Transverse colon (tissue), 4 donors: ENCODE measurements at regions not wholly inside any gene's neighbourhood (a gene's known extent, or its start where the extent isn't known, plus 50 kb on each side); places are given as distances from the start of the nearest gene placed in this dataset.

ENCODE experiments used
- DNase-seq: peaks from one replicate; pipeline ENCODE4 v3.0.0-alpha.2; 2019
- H3K27ac ChIP-seq, 4 donors: fragments of 200-600 bp; sonication (generic); 2 replicates each; pipeline ENCODE4 v1.5.1; 2016 to 2018; ENCODE audit warnings: inconsistent platforms in 4 of 4
- H3K27me3 ChIP-seq: fragments of 200-600 bp; sonication (generic); 2 replicates; pipeline ENCODE4 v1.5.1; 2017; ENCODE audit warnings: inconsistent platforms
- H3K36me3 ChIP-seq, 4 donors: fragments of 200-600 bp; sonication (generic); 2 replicates each; pipeline ENCODE4 v1.5.1; 2017 to 2019; ENCODE audit warnings: inconsistent platforms in 4 of 4
- H3K4me1 ChIP-seq, 4 donors: fragments of 200-600 bp; sonication (generic); 2 replicates each; pipeline ENCODE4 v1.5.1; 2017 to 2020; ENCODE audit warnings: inconsistent platforms in 4 of 4
- H3K4me3 ChIP-seq, 4 donors: fragments of 200-600 bp; sonication (generic); 1 replicate in 1 of 4; 2 replicates in 3 of 4; pipeline versions ENCODE4 v1.5.1 to v1.6.1; 2017 to 2019; ENCODE audit warnings: inconsistent platforms in 4 of 4
- H3K9me3 ChIP-seq, 2 donors: fragments of 200-600 bp; sonication (generic); 2 replicates each; pipeline ENCODE4 v1.5.1; 2017 to 2019; ENCODE audit warnings: inconsistent platforms in 2 of 2
- EP300 ChIP-seq: sonication (generic); formaldehyde crosslinking; IDR thresholded peaks from one replicate; pipeline ENCODE4 v1.6.1; 2017; ENCODE audit warnings: antibody characterized with exemption, low read depth
- POLR2A ChIP-seq: fragments of 450-650 bp; IDR thresholded peaks from one replicate; pipeline ENCODE4 v1.6.1; 2016; ENCODE audit warnings: antibody characterized with exemption, mild to moderate bottlenecking, moderate library complexity
- POLR2AphosphoS5 ChIP-seq, 3 donors: sonication (generic); formaldehyde crosslinking; IDR thresholded peaks; one replicate each; pipeline ENCODE4 v1.6.1; 2016; ENCODE audit warnings: antibody characterized with exemption in 3 of 3
- WGBS, 2 donors: methylation state at CpG; one replicate each; pipeline ENCODE4 v1.1.5; 2018; ENCODE audit warnings: low coverage in 1 of 2; 5-methylcytosine and 5-hydroxymethylcytosine counted together
- in situ Hi-C, 4 donors: fragments of 200-750 bp; cut with MboI; loops; one replicate each; pipeline versions ENCODE4 v1.15.0 to v1.15.1; 2017; ENCODE audit warnings: low sequenced_read_pairs in 3 of 4, low pct_ligation_motif_present in 1 of 4, low pct_unique_long_range_greater_than_20kb in 1 of 4
- intact Hi-C: fragments of 100-400 bp; cut with DNase I; formaldehyde crosslinking; loops from one replicate; pipeline ENCODE4 v1.15.1; 2023; ENCODE audit warnings: low total_unique reads
- TF ChIP-seq, protein P1 (sequence below), 5 experiments: fragments of 200-600 bp in 3 of 5; fragments of 450-650 bp in 2 of 5; sonication (generic) in 3 of 5; IDR thresholded peaks; 1 replicate in 2 of 5; 2 replicates in 3 of 5; pipeline ENCODE4 v1.5.1; 2016 to 2017; ENCODE audit warnings: antibody characterized with exemption in 5 of 5, inconsistent platforms in 3 of 5, mild to moderate bottlenecking in 2 of 5, moderate library complexity in 1 of 5

DNA sequence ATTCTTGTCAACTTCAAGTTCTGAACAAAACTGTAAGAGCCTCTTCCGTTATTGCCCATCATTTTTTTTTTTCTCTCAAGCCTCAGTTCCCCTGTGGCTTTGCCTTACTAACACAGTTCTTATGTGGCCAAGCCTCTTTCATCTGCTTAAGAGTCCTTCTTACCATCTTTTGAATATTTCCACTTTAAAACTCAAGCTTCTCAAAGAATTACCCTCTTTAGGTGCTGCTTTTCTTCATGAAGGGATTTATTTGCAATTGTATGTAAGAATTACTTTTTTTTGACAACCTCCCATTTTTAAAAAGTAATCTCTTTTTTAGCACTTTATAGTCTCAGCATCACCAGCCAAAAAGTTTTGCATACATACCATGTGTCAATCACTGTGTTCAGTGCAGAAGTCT is 240.2 kb upstream of the RMST start:
- in situ Hi-C loops = no loop called here

DNA sequence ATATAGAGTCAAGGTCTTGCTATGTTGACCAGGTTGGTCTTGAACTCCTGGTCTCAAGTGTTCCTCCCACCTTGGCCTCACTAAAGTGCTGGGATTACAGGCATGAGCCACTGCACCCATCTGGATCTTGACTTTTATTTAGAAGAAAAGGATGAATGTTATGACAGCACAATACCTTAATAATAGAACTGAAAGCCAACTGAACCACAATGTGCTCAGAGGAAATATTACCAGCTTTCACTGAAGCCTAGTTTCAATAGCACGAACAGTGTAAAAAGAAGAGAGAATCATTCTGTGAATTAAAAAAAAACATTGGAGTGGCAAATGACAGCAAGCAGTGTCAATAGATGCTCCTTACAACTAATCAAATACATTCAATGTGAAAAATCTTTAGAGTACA is 239.2 kb upstream of the RMST start:
- Histone ChIP-seq H3K4me3 (no peak overlapping the region), H3K9me3 (no peaks in the 10 kb centered on the region), H3K27ac (no peak overlapping the region), H3K36me3 (no peaks in the 10 kb centered on the region), H3K27me3 (no peaks in the 10 kb centered on the region), H3K4me1 (no peaks in the 10 kb centered on the region)
- no peak for DNase-seq
- TF ChIP-seq POLR2A (no peak), EP300 (no peak)
- in situ Hi-C loops = no loop called here
- WGBS, 2 donors = 79 to 91% methylated on average over 1 of the region's 1 CpG
- intact Hi-C loops = no loop called here

More for the DNA sequence above, 240.2 kb upstream of the RMST start:
- Histone ChIP-seq H3K9me3 (no peaks in the 10 kb centered on the region), H3K27me3 (no peaks in the 10 kb centered on the region), H3K27ac (no peak overlapping the region), H3K4me3 (no peak overlapping the region), H3K36me3 (no peaks in the 10 kb centered on the region), H3K4me1 (no peaks in the 10 kb centered on the region)
- TF ChIP-seq, protein P1, sequence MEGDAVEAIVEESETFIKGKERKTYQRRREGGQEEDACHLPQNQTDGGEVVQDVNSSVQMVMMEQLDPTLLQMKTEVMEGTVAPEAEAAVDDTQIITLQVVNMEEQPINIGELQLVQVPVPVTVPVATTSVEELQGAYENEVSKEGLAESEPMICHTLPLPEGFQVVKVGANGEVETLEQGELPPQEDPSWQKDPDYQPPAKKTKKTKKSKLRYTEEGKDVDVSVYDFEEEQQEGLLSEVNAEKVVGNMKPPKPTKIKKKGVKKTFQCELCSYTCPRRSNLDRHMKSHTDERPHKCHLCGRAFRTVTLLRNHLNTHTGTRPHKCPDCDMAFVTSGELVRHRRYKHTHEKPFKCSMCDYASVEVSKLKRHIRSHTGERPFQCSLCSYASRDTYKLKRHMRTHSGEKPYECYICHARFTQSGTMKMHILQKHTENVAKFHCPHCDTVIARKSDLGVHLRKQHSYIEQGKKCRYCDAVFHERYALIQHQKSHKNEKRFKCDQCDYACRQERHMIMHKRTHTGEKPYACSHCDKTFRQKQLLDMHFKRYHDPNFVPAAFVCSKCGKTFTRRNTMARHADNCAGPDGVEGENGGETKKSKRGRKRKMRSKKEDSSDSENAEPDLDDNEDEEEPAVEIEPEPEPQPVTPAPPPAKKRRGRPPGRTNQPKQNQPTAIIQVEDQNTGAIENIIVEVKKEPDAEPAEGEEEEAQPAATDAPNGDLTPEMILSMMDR (IDR thresholded peaks at IDR 0.05) = no peak
- TF ChIP-seq EP300 = no peak
- TF ChIP-seq POLR2AphosphoS5 (IDR thresholded peaks at IDR 0.05) = no peak
- TF ChIP-seq POLR2A = no peak
- 80 to 100% methylated on average over 1 of the region's 1 CpG for WGBS, 2 donors
- intact Hi-C loops = no loop called here
- DNase-seq = no peak

DNA sequence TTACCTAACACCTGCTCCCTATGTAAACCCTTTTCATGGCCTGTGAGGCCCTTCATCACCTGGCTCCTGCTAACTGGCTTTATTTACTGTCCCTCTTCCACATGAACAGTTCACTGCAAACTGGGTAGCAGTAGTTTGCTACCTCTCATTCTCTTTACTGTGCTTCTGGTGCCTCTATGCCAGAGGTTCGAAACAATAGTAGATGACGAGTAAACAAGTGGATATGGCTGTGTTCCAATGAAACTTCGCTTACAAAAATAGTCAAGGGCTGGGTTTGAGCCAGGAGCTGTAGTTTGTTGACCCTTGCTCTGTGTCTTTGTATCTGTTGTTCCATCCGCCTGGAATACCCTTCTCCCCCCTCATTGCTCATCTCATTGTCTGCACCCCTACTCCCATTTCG is 233.6 kb upstream of the RMST start:
- TF ChIP-seq POLR2A (no peak), POLR2AphosphoS5 (IDR thresholded peaks at IDR 0.05) (no peak), EP300 (no peak)
- TF ChIP-seq, protein P1 (IDR thresholded peaks at IDR 0.05) = no peak
- no peaks in the 10 kb centered on the region for H3K9me3 ChIP-seq
- no peaks in the 10 kb centered on the region for H3K36me3 ChIP-seq
- no peak overlapping the region for H3K4me3 ChIP-seq
- intact Hi-C loops (no loop called here), in situ Hi-C loops (no loop called here)
- no peaks in the 10 kb centered on the region for H3K27me3 ChIP-seq
- DNase-seq = no peak
- WGBS, 2 donors = 71 to 83% methylated on average over 4 to 5 of the region's 5 CpGs
- no peaks in the 10 kb centered on the region for H3K4me1 ChIP-seq
- no peak overlapping the region for H3K27ac ChIP-seq

DNA sequence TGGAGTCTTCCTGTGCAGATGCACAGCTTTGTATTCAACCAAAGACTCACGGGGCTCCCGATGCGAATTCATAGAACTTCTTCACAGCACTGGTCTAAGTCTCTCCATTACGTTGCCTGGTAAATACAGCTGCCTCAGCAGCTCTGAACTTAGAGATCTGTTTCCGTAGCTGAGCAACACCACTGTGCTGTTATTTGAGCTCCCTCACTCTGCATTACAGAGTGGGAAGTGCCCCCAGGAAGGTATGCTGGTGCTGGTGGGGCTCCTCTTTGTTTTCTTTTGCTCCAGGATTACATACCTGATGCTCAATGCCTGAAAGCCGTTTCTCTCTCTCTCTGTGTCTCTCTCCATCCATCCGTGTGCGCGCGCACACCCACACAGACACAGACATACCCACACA is 227.5 kb upstream of the RMST start:
- Histone ChIP-seq H3K4me3 (no peak overlapping the region), H3K4me1 (no peaks in the 10 kb centered on the region), H3K9me3 (no peaks in the 10 kb centered on the region), H3K27ac (no peak overlapping the region), H3K27me3 (no peaks in the 10 kb centered on the region), H3K36me3 (no peaks in the 10 kb centered on the region)
- intact Hi-C loops (no loop called here), in situ Hi-C loops (no loop called here)
- TF ChIP-seq POLR2A (no peak), EP300 (no peak), POLR2AphosphoS5 (IDR thresholded peaks at IDR 0.05) (no peak)
- TF ChIP-seq, protein P1 (IDR thresholded peaks at IDR 0.05) = no peak
- DNase-seq = no peak
- WGBS, 2 donors = 83 to 90% methylated on average over 8 to 10 of the region's 10 CpGs

DNA sequence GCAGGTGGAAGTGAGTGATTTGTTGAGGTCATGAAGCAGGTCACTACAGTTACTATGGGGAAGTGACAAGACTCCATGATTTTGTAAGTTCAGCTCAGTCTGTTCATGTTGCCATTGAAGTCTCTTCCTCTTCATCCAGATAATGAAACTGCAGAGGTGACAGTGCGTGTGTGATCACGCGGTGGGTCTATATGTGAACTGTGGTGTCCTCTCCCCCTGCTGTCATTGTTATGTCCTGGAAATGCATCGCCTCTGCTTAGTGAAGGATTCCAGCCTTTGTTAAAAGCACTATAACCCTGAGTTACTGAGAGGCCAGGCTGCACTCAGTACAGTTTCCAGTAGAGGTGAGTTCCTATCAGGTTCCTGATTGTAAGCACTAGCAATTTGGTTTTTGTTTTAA is 216.2 kb upstream of the RMST start:
- in situ Hi-C loops (no loop called here), intact Hi-C loops (no loop called here)
- Histone ChIP-seq H3K9me3 (no peaks in the 10 kb centered on the region), H3K27ac (no peak overlapping the region), H3K36me3 (no peaks in the 10 kb centered on the region), H3K27me3 (no peaks in the 10 kb centered on the region), H3K4me3 (no peak overlapping the region), H3K4me1 (no peaks in the 10 kb centered on the region)
- 86 to 100% methylated on average over 1 to 4 of the region's 4 CpGs for WGBS, 2 donors
- TF ChIP-seq, protein P1 (IDR thresholded peaks at IDR 0.05) = no peak
- no peak for TF ChIP-seq EP300
- no peak for TF ChIP-seq POLR2AphosphoS5 (IDR thresholded peaks at IDR 0.05)
- TF ChIP-seq POLR2A = no peak
- DNase-seq = no peak
